NOMO-1 (cell line): ENCODE measurements at regions not wholly inside any gene's neighbourhood (a gene's known extent, or its start where the extent isn't known, plus 50 kb on each side); places are given as distances from the start of the nearest gene placed in this dataset.
"Not testable (repeated sequence)": the region's sequence is repeated elsewhere in the genome, so short reads cannot be mapped to it uniquely, and the experiment has no call there.

Experiments
- DNase-seq, 2 experiments: peaks; one replicate each; lab custom pipeline; 2025; ENCODE audit not compliant: unreplicated experiment in 2 of 2; lab: John Stamatoyannopoulos, UW

GRCh38 chr12:9379023-9379742 lies 171.0 kb upstream of the PZP start:
- DNase-seq = no peak

DNA sequence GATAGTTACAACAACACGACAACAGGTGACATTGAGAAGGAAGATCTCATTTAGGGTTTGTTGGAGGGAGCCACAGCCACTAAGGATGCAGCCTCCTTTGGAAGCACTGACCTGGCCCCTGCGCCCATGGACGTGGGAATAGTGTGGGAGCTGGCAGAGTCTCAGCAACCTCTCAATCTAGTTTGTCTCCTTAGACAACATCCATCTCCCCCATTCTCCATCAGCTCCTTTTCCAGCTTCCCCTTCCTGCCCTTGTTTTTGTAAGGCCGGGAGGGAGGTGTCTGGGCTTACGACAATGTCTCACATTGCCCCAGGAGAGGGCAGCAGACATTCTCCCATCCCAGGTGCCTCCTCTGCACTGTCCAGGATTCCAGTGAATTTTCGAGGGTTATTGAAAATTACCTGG lies 170.2 kb upstream of the PZP start:
- no peak for DNase-seq

- no peak for DNase-seq
Observed at GRCh38 chr12:9372202-9372601, 164.0 kb upstream of the PZP start.

- DNase-seq = no peak
Observed at GRCh38 chr12:9367828-9368227, 159.6 kb upstream of the PZP start.

- peak; percentile 76 to 79 for DNase-seq
Observed at GRCh38 chr12:9367201-9367600, 159.0 kb upstream of the PZP start.

DNA sequence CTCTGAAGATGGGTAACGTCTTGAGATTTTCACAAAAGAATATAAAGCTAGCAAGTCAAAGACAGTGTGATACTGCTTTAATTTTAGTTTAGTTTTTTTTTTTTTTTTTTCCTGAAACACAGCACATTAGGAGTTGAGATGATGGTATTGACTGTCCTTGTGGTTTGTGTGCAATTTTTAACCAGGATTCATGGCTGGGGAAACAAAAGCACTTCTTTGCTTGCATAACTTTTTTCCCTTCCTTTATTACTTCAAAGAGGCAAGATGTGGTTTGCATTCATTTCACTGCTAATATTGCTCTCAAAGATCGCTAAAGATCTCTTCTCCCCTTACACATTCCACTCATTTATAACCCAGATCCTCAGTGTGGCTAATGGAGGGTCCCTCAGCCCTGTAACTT lies 157.1 kb upstream of the PZP start:
- DNase-seq = peak; percentile 10 to 53

DNA sequence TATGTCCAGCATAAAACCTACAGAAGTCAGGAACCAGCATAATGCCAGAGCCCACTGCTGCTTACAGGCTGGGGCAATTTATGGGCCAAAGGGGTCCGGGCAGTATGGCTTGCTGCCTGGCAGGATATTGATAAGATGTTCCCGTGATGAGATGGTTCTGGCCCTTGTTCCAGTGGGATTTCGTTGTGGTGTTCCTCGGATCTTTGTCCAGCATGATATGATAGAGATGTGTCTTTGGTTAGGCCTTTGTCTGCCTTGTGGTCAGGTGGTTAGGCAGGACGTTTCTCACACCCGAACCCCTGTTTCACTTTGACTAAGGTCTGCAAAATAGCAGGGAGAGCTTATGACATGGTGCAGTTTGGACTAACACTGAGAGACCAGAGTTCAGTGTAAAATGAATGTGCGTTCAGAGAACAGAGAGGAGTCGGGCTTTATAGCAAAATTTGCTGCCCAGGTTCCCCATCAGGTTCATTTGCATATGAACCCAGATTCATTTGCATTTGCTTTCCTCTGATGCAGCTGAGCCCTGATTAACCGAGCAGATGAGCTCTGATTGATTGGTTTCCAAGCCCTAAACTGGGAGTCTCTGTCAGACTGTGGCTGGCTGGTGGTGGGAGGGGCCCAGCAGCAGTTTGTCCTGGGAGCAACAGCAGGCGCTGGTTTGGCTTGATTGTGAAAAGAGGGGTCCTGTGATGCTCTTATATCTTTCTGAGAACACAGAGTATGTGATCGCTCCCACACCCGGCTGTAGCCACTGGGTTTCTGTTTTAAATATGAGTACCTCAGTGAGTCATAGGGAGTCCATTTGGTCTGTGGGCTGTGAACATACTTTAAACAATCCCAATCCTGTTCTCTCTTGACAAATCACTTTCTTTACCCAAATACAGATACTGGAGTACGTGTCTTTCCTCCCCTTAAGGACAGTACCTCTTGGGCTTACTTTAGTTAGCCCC lies 156.3 kb upstream of the PZP start:
- DNase-seq = peak; percentile 53 to 55

DNA sequence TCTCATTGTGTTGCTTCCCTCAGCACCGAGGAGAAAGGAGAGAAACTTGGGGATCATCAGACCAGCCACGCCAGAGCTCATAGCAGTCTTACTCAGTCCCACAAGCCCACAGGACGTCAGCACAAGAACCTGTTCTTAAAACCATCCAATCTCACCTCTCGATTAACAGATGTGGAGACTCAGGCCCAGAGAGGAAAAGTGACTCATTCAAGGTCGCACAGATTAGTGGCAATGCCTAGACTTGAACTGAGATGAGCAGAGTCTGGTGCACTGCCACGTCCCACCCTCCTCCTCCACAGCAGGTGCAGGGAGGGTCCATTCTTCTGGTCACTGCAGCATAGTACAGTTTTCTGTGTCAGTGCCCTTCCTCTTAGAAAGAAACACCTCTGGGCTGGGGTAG lies 154.9 kb upstream of the PZP start:
- no peak for DNase-seq

DNA sequence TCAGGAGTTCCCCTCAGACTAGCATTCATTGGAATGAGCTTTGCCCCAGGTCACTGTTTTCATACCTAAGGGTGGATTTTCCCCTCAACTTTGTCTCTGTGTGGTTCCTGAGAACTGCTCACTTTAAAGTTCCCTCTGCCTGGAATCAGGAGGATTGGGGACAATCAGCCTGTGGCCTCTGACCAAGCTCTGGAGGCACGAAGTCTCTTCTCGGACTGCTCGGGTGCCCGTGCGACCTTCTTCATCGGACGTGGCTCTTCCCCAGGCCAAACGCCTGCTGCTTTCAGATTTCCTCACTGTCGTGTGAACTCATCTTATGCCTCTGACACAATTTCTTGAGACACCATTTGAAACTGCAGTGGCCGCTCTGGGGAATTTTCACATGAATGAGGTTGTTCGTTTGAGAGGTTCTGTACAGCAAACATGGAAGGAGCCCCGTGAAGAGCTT lies 153.7 kb upstream of the PZP start:
- no peak for DNase-seq

GRCh38 chr12:9354009-9354754 lies 146.0 kb upstream of the PZP start:
- DNase-seq = not testable (repeated sequence)

DNA sequence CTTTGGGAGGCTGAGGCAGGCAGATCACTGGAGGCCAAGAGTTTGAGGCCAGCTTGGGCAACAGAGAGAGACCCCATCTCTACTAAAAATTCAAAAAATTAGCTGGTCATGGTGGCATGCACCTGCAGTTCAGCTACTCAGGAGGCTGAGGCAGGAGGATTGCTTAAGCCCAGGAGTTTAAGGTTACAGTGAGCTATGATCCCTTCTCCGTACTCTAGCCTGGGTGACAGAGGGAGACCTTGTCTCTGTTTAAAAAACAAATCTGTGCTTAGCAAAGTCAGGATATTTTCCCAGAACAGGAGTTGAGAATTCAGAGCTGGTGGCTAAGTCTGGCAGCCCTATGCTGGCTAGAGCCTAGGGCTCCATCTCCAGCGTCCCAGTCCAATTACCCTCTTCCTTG lies 142.9 kb upstream of the PZP start:
- no peak for DNase-seq

DNA sequence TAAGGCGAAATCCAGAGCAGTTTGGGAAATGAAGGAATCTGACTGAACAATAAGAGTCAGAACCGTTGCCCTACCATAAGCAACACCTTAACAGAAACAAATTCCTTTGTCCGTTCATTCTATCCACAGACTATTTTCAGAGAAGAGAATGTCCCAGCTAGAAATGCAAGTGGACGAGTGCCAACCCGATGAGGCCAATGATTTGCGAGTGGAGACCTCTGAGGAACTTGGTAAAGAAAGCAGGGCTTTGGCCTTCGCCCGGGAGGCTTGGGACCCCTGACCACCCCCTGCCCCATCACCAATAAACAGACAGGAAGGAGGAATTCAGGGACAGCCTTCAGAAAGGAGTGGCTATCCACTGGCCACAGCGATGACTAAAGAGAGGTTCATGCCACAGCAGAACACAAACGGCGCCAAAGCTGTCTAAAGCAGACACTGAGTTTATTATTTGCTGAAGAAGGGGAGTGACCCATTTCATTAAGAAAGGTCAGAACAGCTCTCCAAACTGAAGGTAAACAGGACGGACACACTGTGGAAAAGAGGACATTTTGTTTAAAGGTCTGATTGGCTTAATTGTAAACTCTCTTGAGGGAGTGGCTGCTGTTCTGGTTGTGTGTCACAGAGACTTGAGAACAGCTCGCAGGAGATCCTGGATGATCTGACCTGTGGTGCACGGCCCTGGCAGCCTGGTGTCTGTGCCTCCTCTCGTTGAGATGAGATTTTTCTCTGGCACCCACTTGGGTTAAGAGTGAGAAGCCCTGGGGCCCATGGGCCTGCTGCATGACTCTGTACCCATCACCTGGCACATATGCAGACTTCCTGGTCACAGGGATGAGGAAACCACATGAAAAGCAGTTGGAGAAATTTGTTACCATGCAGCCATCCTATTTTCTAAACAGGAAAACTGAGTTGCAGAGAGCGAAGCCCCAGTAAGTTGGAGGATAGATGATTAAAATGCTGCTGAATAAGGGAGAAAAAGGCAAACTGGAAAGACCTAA lies 142.0 kb upstream of the PZP start:
- no peak for DNase-seq

DNA sequence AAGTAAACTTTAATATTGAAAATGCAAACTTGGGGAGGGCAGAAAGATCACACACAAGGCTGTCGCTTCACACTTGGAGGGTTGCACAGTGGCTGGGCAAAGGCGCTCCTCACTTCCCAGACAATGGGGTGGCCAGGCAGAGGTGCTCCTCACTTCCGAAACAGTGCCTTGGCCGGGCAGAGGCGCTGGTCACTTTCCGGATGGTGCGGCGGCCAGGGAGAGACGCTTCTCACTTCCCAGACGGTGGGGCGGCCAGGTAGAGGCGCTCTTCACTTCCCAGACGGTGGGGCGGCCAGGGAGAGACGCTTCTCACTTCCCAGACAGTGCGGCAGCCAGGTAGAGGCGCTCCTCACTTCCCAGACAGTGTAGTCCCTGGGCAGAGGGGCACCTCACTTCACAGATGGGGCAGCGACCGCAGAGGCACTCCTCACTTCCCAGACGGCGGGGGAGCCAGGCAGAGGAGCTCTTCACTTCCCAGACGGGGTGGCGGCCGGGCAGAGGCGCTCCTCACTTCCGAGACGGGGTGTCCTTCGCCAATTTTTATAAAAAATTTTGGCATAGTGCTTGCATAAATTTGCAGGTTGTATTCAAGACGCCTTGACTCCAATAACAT lies 140.8 kb upstream of the PZP start:
- no peak for DNase-seq

- peak; percentile 73 for DNase-seq
Observed at GRCh38 chr12:9347328-9348127, 139.3 kb upstream of the PZP start.

GRCh38 chr12:9346866-9347327 lies 138.7 kb upstream of the PZP start:
- DNase-seq = no peak

- peak in 1 of 2 experiments; percentile 7 for DNase-seq
Observed at GRCh38 chr12:9345171-9345570, 137.0 kb upstream of the PZP start.

DNA sequence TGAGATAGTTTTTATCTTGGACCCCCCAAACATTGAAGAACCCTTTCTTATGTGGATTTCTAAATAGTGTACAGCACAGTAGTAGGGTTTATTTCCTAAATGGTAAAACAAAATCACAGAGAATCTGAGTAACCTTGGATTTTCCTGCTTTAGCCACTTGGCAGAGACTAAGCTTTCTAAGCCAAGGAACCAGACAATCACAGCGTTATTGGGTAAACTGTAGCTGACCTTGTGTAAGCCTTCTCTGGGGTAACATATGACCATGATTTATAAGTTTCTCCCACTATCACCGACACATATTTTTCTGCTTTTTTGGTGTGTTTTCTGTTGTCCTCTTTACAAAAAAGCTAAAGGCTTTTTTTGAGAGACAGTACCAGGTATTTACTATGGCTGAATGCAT lies 136.3 kb upstream of the PZP start:
- DNase-seq = peak; percentile 30 to 79

DNA sequence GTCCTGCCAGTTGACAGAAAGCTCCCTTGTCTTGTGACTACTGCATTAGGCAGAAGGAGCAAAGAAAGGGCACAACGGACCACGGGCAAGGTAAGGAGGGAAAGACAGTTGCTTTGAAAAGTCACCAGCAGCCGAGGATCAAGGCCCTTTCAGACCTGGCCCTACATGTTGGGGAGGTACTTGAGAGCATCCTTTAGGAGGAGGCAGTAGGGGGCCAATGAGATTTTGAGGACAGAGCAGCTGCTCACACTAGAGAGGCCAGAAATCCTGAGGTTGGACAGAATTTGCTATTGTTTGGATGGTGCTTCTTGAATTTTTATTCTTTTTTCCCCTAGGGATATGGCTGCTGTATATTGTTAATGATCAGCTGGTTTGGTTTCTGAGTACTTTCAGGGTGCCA lies 135.5 kb upstream of the PZP start:
- DNase-seq = no peak
